ENCODE measurements at regions not wholly inside any gene's neighbourhood (a gene's known extent, or its start where the extent isn't known, plus 50 kb on each side); places are given as distances from the start of the nearest gene placed in this dataset.

- no peak for DNase-seq
These were observed 473.8 kb downstream of the TAFA4 start for GRCh38 chr3:68458581-68458980.

GRCh38 chr3:68448510-68449383 lies 483.6 kb downstream of the TAFA4 start:
- no peak for DNase-seq

GRCh38 chr3:68447885-68448284 lies 484.5 kb downstream of the TAFA4 start:
- no peak for DNase-seq

GRCh38 chr3:68441054-68441453 lies 491.3 kb downstream of the TAFA4 start:
- no peak for DNase-seq

- DNase-seq = no peak
These were observed 495.5 kb downstream of the TAFA4 start for GRCh38 chr3:68436619-68437401.

- no peak for DNase-seq
These were observed 503.9 kb downstream of the TAFA4 start for GRCh38 chr3:68428495-68428894.

- DNase-seq = no peak
These were observed 507.4 kb downstream of the TAFA4 start for GRCh38 chr3:68424796-68425460.

GRCh38 chr3:68408626-68409025 lies 523.7 kb downstream of the TAFA4 start:
- DNase-seq = no peak

- DNase-seq = no peak
These were observed 528.6 kb downstream of the TAFA4 start for GRCh38 chr3:68403741-68404140.

GRCh38 chr3:68402235-68402918 lies 530.0 kb downstream of the TAFA4 start:
- DNase-seq = no peak

GRCh38 chr3:68378631-68379030 lies 553.7 kb downstream of the TAFA4 start:
- DNase-seq = no peak

- no peak for DNase-seq
These were observed 558.6 kb downstream of the TAFA4 start for GRCh38 chr3:68373727-68374126.

GRCh38 chr3:68363796-68364195 lies 568.6 kb downstream of the TAFA4 start:
- DNase-seq = no peak

- peak; percentile 37 for DNase-seq
These were observed 571.9 kb downstream of the TAFA4 start for GRCh38 chr3:68360492-68360891.

GRCh38 chr3:68345781-68346180 lies 586.6 kb downstream of the TAFA4 start:
- no peak for DNase-seq

GRCh38 chr3:68342426-68342825 lies 589.9 kb downstream of the TAFA4 start:
- no peak for DNase-seq

GRCh38 chr3:68336042-68336441 lies 596.3 kb downstream of the TAFA4 start:
- no peak for DNase-seq

- DNase-seq = no peak
These were observed 597.9 kb downstream of the TAFA4 start for GRCh38 chr3:68334367-68334986.

GRCh38 chr3:68328049-68328448 lies 604.3 kb downstream of the TAFA4 start:
- DNase-seq = no peak

GRCh38 chr3:68315964-68316363 lies 616.4 kb downstream of the TAFA4 start:
- DNase-seq = no peak

GRCh38 chr3:68315546-68315945 lies 616.8 kb downstream of the TAFA4 start:
- no peak for DNase-seq

- DNase-seq = no peak
These were observed 625.8 kb downstream of the TAFA4 start for GRCh38 chr3:68306571-68306970.
